Sigmoid colon (tissue), 6 donors: ENCODE measurements at regions not wholly inside any gene's neighbourhood (a gene's known extent, or its start where the extent isn't known, plus 50 kb on each side); places are given as distances from the start of the nearest gene placed in this dataset.

Source experiments
- DNase-seq: peaks from one replicate; pipeline ENCODE4 v3.0.0-alpha.2; 2019
- H3K27ac ChIP-seq, 4 donors: fragments of 200-600 bp; sonication (generic); one replicate each; pipeline ENCODE4 v1.5.1; 2016 to 2019; ENCODE audit warnings: mild to moderate bottlenecking in 1 of 4
- H3K27me3 ChIP-seq, 3 donors: fragments of 200-600 bp; sonication (generic); one replicate each; pipeline ENCODE4 v1.5.1; 2019; ENCODE audit warnings: mild to moderate bottlenecking in 1 of 3
- H3K36me3 ChIP-seq, 4 donors: fragments of 200-600 bp; sonication (generic); one replicate each; pipeline ENCODE4 v1.5.1; 2016 to 2019
- H3K4me1 ChIP-seq, 4 donors: fragments of 200-600 bp; sonication (generic); one replicate each; pipeline ENCODE4 v1.5.1; 2017 to 2019
- H3K4me3 ChIP-seq, 4 donors: fragments of 200-600 bp; sonication (generic); one replicate each; pipeline ENCODE4 v1.5.1; 2017 to 2019; ENCODE audit warnings: mild to moderate bottlenecking in 2 of 4, moderate library complexity in 1 of 4
- H3K9me3 ChIP-seq, 4 donors: fragments of 200-600 bp in 3 of 4; sonication (generic) in 3 of 4; one replicate each; pipeline versions ENCODE4 v1.5.1 to v1.6.1; 2013 to 2019
- EP300 ChIP-seq, 4 donors: sonication (generic); formaldehyde crosslinking; IDR thresholded peaks; one replicate each; pipeline ENCODE4 v1.6.1; 2017; ENCODE audit warnings: antibody characterized with exemption in 4 of 4
- POLR2A ChIP-seq, 2 donors: fragments of 450-650 bp; IDR thresholded peaks; one replicate each; pipeline ENCODE4 v1.6.1; 2016; ENCODE audit warnings: antibody characterized with exemption in 2 of 2, mild to moderate bottlenecking in 2 of 2, moderate library complexity in 2 of 2
- POLR2AphosphoS5 ChIP-seq, 4 donors: sonication (generic); formaldehyde crosslinking; IDR thresholded peaks; one replicate each; pipeline ENCODE4 v1.6.1; 2017; ENCODE audit warnings: antibody characterized with exemption in 4 of 4
- WGBS, 2 donors: extraction: QIAGEN DNeasy Blood & Tissue Kit; methylation state at CpG; one replicate each; pipeline ENCODE4 v1.1.7; 2013; 5-methylcytosine and 5-hydroxymethylcytosine counted together
- intact Hi-C: fragments of 100-400 bp; cut with DNase I; formaldehyde crosslinking; loops from one replicate; pipeline ENCODE4 v1.15.1; 2023
- TF ChIP-seq, protein P1 (sequence below), 4 experiments: fragments of 450-650 bp in 3 of 4; fragments of 200-600 bp in 1 of 4; IDR thresholded peaks; one replicate each; pipeline ENCODE4 v1.5.1; 2016 to 2019; ENCODE audit warnings: antibody characterized with exemption in 4 of 4, mild to moderate bottlenecking in 3 of 4, moderate library complexity in 2 of 4
- donor health status: healthy with polysubstance abuse.
- donor health status: healthy.

DNA sequence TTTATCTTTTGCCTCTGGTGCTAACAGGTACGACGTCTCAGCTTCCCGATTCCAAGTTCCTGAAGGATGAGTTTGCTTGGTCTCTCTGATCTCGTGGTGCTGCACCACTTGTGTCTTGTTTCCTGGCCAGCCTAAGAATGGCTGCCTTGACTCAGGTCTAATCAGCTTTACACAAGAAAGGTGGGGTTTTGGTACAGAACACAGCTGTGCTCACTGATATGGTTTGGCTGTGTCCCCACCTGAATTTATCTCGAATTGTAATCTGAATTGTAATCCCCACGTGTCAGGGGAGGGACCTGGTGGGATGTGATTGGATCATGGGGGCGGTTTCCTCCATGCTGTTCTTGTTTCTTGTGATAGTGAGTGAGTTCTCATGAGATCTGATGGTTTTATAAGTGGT is 305.3 kb upstream of the NOCT start:
- Histone ChIP-seq H3K36me3 (no peaks in the 10 kb centered on the region), H3K4me3 (no peak overlapping the region), H3K27ac (no peak overlapping the region), H3K4me1 (no peaks in the 10 kb centered on the region), H3K27me3 (no peaks in the 10 kb centered on the region), H3K9me3 (no peaks in the 10 kb centered on the region)
- DNase-seq = no peak
- 76 to 87% methylated on average over 7 of the region's 7 CpGs for WGBS, 2 donors
- intact Hi-C loops = no loop called here
- no peak for TF ChIP-seq POLR2A (IDR thresholded peaks at IDR 0.05)

DNA sequence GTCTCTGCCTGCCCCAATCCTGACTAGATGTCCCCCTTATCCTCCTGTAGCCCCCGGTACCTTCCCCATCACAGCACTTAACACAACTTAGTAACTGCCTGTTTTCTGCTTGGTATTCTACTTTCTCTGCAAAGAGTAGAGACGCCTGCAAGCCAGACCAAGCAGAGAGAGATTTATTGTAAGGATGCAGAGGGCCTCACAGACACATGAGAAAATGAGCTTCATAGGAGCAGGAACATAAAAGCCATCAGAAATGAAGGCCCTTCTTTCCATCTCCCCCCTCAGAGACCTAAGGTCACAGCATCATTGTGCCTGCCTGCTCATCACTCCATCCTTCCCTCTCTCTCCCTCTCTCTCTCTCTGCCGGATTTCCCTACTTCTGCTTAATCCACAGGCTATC is 305.7 kb upstream of the NOCT start:
- intact Hi-C loops = no loop called here
- H3K27ac ChIP-seq = no peak overlapping the region
- DNase-seq = no peak
- H3K27me3 ChIP-seq = no peaks in the 10 kb centered on the region
- no peak for TF ChIP-seq EP300 (IDR thresholded peaks at IDR 0.05)
- TF ChIP-seq POLR2A (IDR thresholded peaks at IDR 0.05) = no peak
- TF ChIP-seq, protein P1, sequence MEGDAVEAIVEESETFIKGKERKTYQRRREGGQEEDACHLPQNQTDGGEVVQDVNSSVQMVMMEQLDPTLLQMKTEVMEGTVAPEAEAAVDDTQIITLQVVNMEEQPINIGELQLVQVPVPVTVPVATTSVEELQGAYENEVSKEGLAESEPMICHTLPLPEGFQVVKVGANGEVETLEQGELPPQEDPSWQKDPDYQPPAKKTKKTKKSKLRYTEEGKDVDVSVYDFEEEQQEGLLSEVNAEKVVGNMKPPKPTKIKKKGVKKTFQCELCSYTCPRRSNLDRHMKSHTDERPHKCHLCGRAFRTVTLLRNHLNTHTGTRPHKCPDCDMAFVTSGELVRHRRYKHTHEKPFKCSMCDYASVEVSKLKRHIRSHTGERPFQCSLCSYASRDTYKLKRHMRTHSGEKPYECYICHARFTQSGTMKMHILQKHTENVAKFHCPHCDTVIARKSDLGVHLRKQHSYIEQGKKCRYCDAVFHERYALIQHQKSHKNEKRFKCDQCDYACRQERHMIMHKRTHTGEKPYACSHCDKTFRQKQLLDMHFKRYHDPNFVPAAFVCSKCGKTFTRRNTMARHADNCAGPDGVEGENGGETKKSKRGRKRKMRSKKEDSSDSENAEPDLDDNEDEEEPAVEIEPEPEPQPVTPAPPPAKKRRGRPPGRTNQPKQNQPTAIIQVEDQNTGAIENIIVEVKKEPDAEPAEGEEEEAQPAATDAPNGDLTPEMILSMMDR (IDR thresholded peaks at IDR 0.05) = no peak
- no peak for TF ChIP-seq POLR2AphosphoS5 (IDR thresholded peaks at IDR 0.05)
- H3K4me3 ChIP-seq = no peak overlapping the region
- no peaks in the 10 kb centered on the region for H3K4me1 ChIP-seq
- 82 to 90% methylated on average over 3 of the region's 3 CpGs for WGBS, 2 donors
- H3K36me3 ChIP-seq = no peaks in the 10 kb centered on the region
- no peaks in the 10 kb centered on the region for H3K9me3 ChIP-seq

DNA sequence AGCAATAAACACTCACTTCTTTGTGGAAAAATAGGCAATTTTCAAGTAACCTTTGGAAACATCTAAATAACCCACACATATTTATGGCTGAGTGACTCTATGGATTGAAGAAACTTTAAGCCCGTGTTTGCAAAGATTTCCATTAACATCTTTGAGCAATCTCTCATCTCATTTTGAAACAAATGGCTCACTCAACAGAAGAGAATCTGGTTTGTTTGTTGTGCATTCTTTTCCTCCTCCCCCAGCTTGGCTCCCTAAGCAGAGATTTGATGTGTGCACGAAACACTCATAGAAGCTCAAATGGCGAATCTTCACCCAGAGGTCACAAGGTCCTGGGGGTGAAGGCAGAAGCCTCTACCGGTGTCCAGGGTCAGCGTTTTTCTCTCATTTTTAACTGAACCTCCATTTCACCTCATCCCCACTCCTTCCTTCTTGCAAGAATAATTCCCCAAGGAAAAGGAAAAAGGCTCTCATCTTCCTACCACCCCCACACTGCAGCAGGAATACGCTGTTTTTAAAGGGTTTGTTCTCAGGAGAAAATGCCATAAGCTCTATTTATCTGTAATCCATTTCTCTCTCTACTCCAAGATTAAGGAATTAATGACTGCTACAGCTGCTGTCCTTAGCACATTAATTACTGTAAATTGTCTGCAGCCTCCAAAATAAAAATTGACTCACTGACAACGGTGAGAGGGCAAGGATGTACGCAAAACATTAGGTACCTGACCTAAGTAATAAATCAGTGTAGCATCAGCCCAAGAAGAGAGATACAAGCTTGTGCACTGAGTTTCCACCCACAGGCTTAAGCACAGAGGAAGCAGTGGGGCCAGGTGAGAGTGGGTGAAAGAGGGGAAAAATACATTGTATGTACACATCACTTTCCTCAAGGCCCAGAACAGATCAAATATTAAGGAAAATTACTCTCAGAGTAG is 307.6 kb upstream of the NOCT start:
- WGBS, 2 donors = 64 to 71% methylated on average over 8 of the region's 8 CpGs
- no peaks in the 10 kb centered on the region for H3K9me3 ChIP-seq
- TF ChIP-seq EP300 (IDR thresholded peaks at IDR 0.05) (no peak), POLR2A (IDR thresholded peaks at IDR 0.05) (no peak)
- no peak overlapping the region for H3K27ac ChIP-seq
- no peaks in the 10 kb centered on the region for H3K27me3 ChIP-seq
- H3K4me3 ChIP-seq = no peak overlapping the region
- DNase-seq = no peak
- no peaks in the 10 kb centered on the region for H3K4me1 ChIP-seq
- intact Hi-C loops = no loop called here
- no peaks in the 10 kb centered on the region for H3K36me3 ChIP-seq

DNA sequence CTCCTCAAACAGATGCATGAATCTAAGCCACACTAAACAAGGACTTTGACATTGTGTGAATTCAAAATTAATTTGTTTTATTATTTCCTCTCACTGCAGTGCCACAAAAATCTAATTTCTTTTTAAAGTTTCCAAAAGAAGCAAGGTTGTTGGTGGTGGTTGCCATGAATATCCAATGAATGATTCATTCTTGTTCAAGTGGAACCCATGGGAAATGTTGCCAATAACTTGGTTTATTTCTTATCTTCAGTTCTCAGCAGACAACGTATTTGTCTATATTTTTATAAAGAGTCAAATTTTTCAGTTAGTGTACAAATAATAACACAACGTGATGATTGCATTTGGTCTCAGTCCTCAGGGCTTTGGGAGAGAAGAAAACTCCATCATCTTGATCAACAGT is 309.4 kb upstream of the NOCT start:
- H3K4me3 ChIP-seq = no peak overlapping the region
- no peak for DNase-seq
- intact Hi-C loops = no loop called here
- 73 to 77% methylated on average over 2 of the region's 2 CpGs for WGBS, 2 donors
- no peak overlapping the region for H3K27ac ChIP-seq
- no peaks in the 10 kb centered on the region for H3K9me3 ChIP-seq
- H3K4me1 ChIP-seq = peaks cover 0 to 13% (median 12%) of the 10 kb centered on the region in 4 donors
- H3K27me3 ChIP-seq = no peaks in the 10 kb centered on the region
- TF ChIP-seq POLR2AphosphoS5 (IDR thresholded peaks at IDR 0.05) (no peak), EP300 (IDR thresholded peaks at IDR 0.05) (no peak), POLR2A (IDR thresholded peaks at IDR 0.05) (no peak)
- TF ChIP-seq, protein P1 (IDR thresholded peaks at IDR 0.05) = no peak
- H3K36me3 ChIP-seq = no peaks in the 10 kb centered on the region

DNA sequence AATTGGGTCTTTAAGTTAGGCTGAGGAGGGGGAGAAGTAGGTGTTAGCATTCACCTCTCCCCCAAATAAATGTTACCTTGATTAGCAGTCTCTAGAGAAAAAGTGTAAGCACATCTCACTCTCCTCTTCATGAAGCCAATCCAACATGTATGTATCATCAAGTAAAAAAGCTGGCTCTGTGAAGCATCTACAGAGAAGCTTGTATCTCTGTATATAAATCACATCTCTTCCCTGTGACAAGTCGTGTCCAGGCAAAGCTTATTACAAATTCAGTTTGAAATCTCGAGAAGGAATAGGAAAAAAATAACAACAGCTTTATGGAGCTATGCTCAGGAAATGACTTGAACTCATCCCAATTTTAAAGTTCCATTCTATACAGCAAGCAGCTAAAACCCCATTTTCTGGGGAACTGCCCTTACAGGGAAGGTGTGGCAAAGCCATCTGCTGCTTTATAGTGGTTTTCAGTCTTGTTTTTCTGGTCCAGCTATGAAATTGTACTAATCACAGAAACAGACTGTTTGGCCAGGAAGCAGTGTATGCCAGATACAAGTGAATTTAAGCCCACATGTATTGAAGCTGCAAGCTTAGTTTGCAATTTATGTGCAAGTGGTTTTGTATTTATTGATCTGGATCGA is 313.3 kb upstream of the NOCT start:
- Histone ChIP-seq H3K4me1 (peaks cover 0 to 15% (median 13%) of the 10 kb centered on the region in 4 donors), H3K9me3 (no peaks in the 10 kb centered on the region), H3K27me3 (no peaks in the 10 kb centered on the region), H3K27ac (peak overlapping the region in 1 of 4 donors; percentile 20), H3K36me3 (no peaks in the 10 kb centered on the region), H3K4me3 (no peak overlapping the region)
- no peak for DNase-seq
- intact Hi-C loops = no loop called here
- TF ChIP-seq POLR2AphosphoS5 (IDR thresholded peaks at IDR 0.05) = no peak
- no peak for TF ChIP-seq EP300 (IDR thresholded peaks at IDR 0.05)
- TF ChIP-seq, protein P1 (IDR thresholded peaks at IDR 0.05) = no peak
- TF ChIP-seq POLR2A (IDR thresholded peaks at IDR 0.05) = no peak
- 53 to 63% methylated on average over 3 of the region's 3 CpGs for WGBS, 2 donors
